Muscle of leg (tissue), 3 donors: ENCODE measurements at regions not wholly inside any gene's neighbourhood (a gene's known extent, or its start where the extent isn't known, plus 50 kb on each side); places are given as distances from the start of the nearest gene placed in this dataset.
A peak's percentile ranks its signal among the peaks of the same experiment; 100 is the strongest.

Source experiments
- DNase-seq: peaks from one replicate; pipeline ENCODE4 v3.0.0; 2013
- H3K27ac ChIP-seq: one replicate; pipeline ENCODE4 v1.5.1; 2013; ENCODE audit warnings: mild to moderate bottlenecking, low read length, control low read depth
- H3K27me3 ChIP-seq: one replicate; pipeline ENCODE4 v1.6.1; 2013; ENCODE audit warnings: low read length; ENCODE audit not compliant: control insufficient read depth, insufficient read depth
- H3K36me3 ChIP-seq: one replicate; pipeline ENCODE4 v1.6.1; 2013; ENCODE audit warnings: low read length; ENCODE audit not compliant: control insufficient read depth, insufficient read depth
- H3K4me1 ChIP-seq: one replicate; pipeline ENCODE4 v1.6.1; 2013; ENCODE audit warnings: low read length; ENCODE audit not compliant: control insufficient read depth, insufficient read depth
- H3K4me3 ChIP-seq: one replicate; pipeline ENCODE4 v1.5.1; 2013; ENCODE audit warnings: low read length, control low read depth
- H3K9me3 ChIP-seq: replicated peaks from 2 replicates; pipeline ENCODE4 v1.6.1; 2013; ENCODE audit warnings: low read depth, low read length; ENCODE audit not compliant: control insufficient read depth
- WGBS: methylation state at CpG from one replicate; pipeline ENCODE4 v1.1.5; 2013; ENCODE audit warnings: missing lambda C conversion rate; ENCODE audit not compliant: insufficient coverage; 5-methylcytosine and 5-hydroxymethylcytosine counted together

- Histone ChIP-seq H3K4me1 (no peaks in the 10 kb centered on the region), H3K4me3 (no peak overlapping the region), H3K27me3 (no peaks in the 10 kb centered on the region), H3K27ac (no peak overlapping the region), H3K9me3 (no peaks in the 10 kb centered on the region), H3K36me3 (no peaks in the 10 kb centered on the region)
- 67% methylated on average over 10 of the region's 15 CpGs for WGBS
- DNase-seq, result peak; percentile 16
Measured at GRCh38 chr3:165459924-165460835, 264.0 kb upstream of the SLITRK3 start.

- H3K36me3 ChIP-seq, result no peaks in the 10 kb centered on the region
- no peak overlapping the region for H3K27ac ChIP-seq
- no peak for DNase-seq
- peaks cover 4% of the 10 kb centered on the region for H3K9me3 ChIP-seq
- H3K4me1 ChIP-seq, result no peaks in the 10 kb centered on the region
- no CpG with 5 or more reads among the region's 4 CpGs for WGBS
- no peak overlapping the region for H3K4me3 ChIP-seq
- no peaks in the 10 kb centered on the region for H3K27me3 ChIP-seq
Measured at GRCh38 chr3:165459111-165459510, 262.9 kb upstream of the SLITRK3 start.

DNA sequence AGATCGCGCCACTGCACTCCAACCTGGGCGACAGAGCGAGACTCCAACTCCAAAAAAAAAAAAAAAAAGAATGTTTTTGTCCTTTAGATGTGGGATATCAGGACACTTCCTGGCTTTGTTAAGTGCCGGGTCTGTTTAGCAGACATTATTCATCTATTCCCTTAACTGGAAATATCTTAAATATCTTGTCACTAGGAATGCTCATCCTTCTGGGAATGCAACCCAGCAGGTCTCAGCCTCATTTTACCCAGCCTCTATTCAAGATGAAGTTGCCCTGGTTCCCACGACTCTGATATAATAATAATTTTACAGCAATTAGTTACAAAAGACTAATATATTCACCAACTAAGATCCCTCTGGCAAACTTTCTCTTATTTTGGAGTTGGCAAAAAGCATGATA lies 260.9 kb upstream of the SLITRK3 start:
- Histone ChIP-seq H3K4me3 (no peak overlapping the region), H3K36me3 (no peaks in the 10 kb centered on the region), H3K27ac (no peak overlapping the region), H3K27me3 (no peaks in the 10 kb centered on the region), H3K4me1 (no peaks in the 10 kb centered on the region), H3K9me3 (peaks cover 4% of the 10 kb centered on the region)
- no peak for DNase-seq
- WGBS, result 100% methylated on average over 1 of the region's 6 CpGs

DNA sequence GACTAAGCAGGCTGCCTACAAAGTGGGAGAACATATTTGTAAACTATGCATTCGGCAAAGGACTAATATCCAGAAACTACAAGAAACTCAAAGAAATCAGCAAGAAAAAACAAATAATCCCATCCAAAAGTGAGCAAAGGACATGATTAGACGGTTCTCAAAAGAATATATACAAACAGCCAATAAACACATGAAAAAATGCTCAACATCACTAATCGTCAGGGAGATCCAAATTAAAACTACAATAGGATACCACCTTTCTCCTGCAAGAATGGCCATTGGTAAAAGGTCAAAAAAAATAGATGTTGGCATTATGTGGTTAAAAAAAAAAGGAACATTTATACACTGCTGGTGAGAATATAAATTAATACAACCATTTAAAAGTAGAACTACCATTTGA lies 259.6 kb upstream of the SLITRK3 start:
- no peaks in the 10 kb centered on the region for H3K27me3 ChIP-seq
- H3K4me3 ChIP-seq, result no peak overlapping the region
- H3K9me3 ChIP-seq, result peaks cover 4% of the 10 kb centered on the region
- DNase-seq, result no peak
- no peaks in the 10 kb centered on the region for H3K4me1 ChIP-seq
- no CpG with 5 or more reads among the region's 3 CpGs for WGBS
- H3K36me3 ChIP-seq, result no peaks in the 10 kb centered on the region
- H3K27ac ChIP-seq, result no peak overlapping the region

- no peak overlapping the region for H3K27ac ChIP-seq
- no peaks in the 10 kb centered on the region for H3K4me1 ChIP-seq
- H3K9me3 ChIP-seq, result peaks cover 4% of the 10 kb centered on the region
- H3K27me3 ChIP-seq, result no peaks in the 10 kb centered on the region
- no CpG with 5 or more reads among the region's 2 CpGs for WGBS
- H3K36me3 ChIP-seq, result no peaks in the 10 kb centered on the region
- no peak for DNase-seq
- H3K4me3 ChIP-seq, result no peak overlapping the region
Measured at GRCh38 chr3:165455360-165455759, 259.2 kb upstream of the SLITRK3 start.

- no peaks in the 10 kb centered on the region for H3K36me3 ChIP-seq
- no peak overlapping the region for H3K27ac ChIP-seq
- DNase-seq, result no peak
- H3K27me3 ChIP-seq, result no peaks in the 10 kb centered on the region
- 54% methylated on average over 2 of the region's 4 CpGs for WGBS
- H3K9me3 ChIP-seq, result peaks cover 4% of the 10 kb centered on the region
- H3K4me3 ChIP-seq, result no peak overlapping the region
- H3K4me1 ChIP-seq, result no peaks in the 10 kb centered on the region
Measured at GRCh38 chr3:165451371-165452070, 255.3 kb upstream of the SLITRK3 start.

DNA sequence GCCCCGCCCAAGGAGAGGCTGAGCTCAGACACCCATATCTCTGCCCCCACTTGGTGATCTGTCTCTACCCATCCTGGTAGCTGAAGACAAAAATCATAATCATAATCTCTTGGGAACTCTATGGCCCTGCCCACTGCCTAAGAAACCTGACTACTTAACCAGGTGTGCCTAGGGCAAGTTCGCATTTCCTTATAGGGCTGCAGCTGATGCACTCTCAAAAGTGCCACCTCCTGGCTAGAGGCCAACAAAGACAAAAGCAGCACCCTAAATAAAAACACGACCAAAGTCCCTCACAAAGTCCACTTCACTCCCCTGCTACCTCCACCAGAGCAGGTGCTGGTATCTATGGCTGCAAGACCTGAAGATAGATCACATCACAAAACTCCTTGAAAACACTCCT lies 250.4 kb upstream of the SLITRK3 start:
- Histone ChIP-seq H3K4me1 (no peaks in the 10 kb centered on the region), H3K4me3 (no peak overlapping the region), H3K36me3 (no peaks in the 10 kb centered on the region), H3K9me3 (no peaks in the 10 kb centered on the region), H3K27me3 (no peaks in the 10 kb centered on the region), H3K27ac (no peak overlapping the region)
- no peak for DNase-seq
- WGBS, result 86% methylated on average over 2 of the region's 3 CpGs

DNA sequence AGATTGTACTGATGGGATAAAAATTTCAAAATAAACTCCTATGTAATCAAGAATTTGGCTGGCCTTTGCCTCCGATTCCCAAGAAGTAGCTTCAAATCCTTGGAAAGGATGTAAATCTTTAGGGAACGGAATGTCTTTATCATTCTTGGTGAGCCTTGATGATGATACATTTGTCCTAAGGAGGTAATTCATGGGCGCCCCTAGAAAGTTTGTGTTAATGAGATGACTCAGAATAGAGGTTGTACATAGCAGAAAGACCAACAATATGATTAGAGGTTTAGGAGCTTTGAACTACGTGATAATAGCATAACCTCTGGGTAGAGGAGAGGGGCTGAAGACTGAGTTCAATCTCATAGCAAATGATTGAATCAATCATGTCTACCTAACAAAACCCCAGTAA lies 248.6 kb upstream of the SLITRK3 start:
- H3K9me3 ChIP-seq, result no peaks in the 10 kb centered on the region
- H3K4me3 ChIP-seq, result no peak overlapping the region
- 82% methylated on average over 2 of the region's 4 CpGs for WGBS
- no peak for DNase-seq
- no peaks in the 10 kb centered on the region for H3K27me3 ChIP-seq
- no peak overlapping the region for H3K27ac ChIP-seq
- no peaks in the 10 kb centered on the region for H3K4me1 ChIP-seq
- H3K36me3 ChIP-seq, result no peaks in the 10 kb centered on the region

GRCh38 chr3:165443664-165444063 lies 247.5 kb upstream of the SLITRK3 start:
- Histone ChIP-seq H3K27me3 (no peaks in the 10 kb centered on the region), H3K27ac (no peak overlapping the region), H3K4me3 (no peak overlapping the region), H3K36me3 (no peaks in the 10 kb centered on the region), H3K9me3 (no peaks in the 10 kb centered on the region), H3K4me1 (no peaks in the 10 kb centered on the region)
- DNase-seq, result no peak
- no CpG with 5 or more reads among the region's 1 CpG for WGBS

- H3K4me3 ChIP-seq, result no peak overlapping the region
Measured at GRCh38 chr3:165442061-165442460, 245.9 kb upstream of the SLITRK3 start.

More at GRCh38 chr3:165442061-165442460, 245.9 kb upstream of the SLITRK3 start:
- no peak overlapping the region for H3K27ac ChIP-seq
- no peaks in the 10 kb centered on the region for H3K27me3 ChIP-seq
- no peaks in the 10 kb centered on the region for H3K36me3 ChIP-seq
- no peaks in the 10 kb centered on the region for H3K9me3 ChIP-seq
- DNase-seq, result no peak
- no peaks in the 10 kb centered on the region for H3K4me1 ChIP-seq
